CD14-positive monocyte (primary cell): ENCODE measurements at regions not wholly inside any gene's neighbourhood (a gene's known extent, or its start where the extent isn't known, plus 50 kb on each side); places are given as distances from the start of the nearest gene placed in this dataset.

ENCODE experiments used
- DNase-seq, 3 donors: peaks; one replicate each; pipeline ENCODE4 v3.0.0-alpha.2; 2011 to 2022
- H2AFZ ChIP-seq: 2 replicates; pipeline ENCODE4 v1.6.0; 2012; ENCODE audit warnings: mild to moderate bottlenecking, low read depth, low read length, inconsistent platforms; ENCODE audit not compliant: insufficient read depth, poor library complexity, severe bottlenecking
- H3K27ac ChIP-seq, 2 donors: 1 replicate in 1 of 2; 2 replicates in 1 of 2; pipeline ENCODE4 v1.5.1; 2012 to 2013; ENCODE audit warnings: low read length in 2 of 2, control low read depth in 1 of 2, inconsistent platforms in 1 of 2, low read depth in 1 of 2, mild to moderate bottlenecking in 1 of 2
- H3K27me3 ChIP-seq, 2 donors: one replicate each; pipeline versions ENCODE4 v1.6.0 to v1.6.1; 2011 to 2013; ENCODE audit warnings: low read length in 2 of 2; ENCODE audit not compliant: control insufficient read depth in 2 of 2, insufficient read depth in 2 of 2
- H3K36me3 ChIP-seq, 2 donors: replicated peaks in 1 of 2; 1 replicate in 1 of 2; 2 replicates in 1 of 2; pipeline versions ENCODE4 v1.5.1 to v1.6.1; 2012 to 2013; ENCODE audit warnings: low read length in 2 of 2, control low read depth in 1 of 2, inconsistent platforms in 1 of 2, mild to moderate bottlenecking in 1 of 2; ENCODE audit not compliant: insufficient read depth in 2 of 2, control insufficient read depth in 1 of 2
- H3K4me1 ChIP-seq, 2 donors: 1 replicate in 1 of 2; 2 replicates in 1 of 2; pipeline versions ENCODE4 v1.5.1 to v1.6.1; 2012 to 2013; ENCODE audit warnings: low read length in 2 of 2, control low read depth in 1 of 2, inconsistent platforms in 1 of 2, mild to moderate bottlenecking in 1 of 2, moderate library complexity in 1 of 2; ENCODE audit not compliant: insufficient read depth in 2 of 2, control insufficient read depth in 1 of 2
- H3K4me2 ChIP-seq: replicated peaks from 2 replicates; pipeline ENCODE3; 2012; ENCODE audit warnings: low read length, moderate library complexity, mild to moderate bottlenecking; ENCODE audit not compliant: poor library complexity, severe bottlenecking; ENCODE audit errors: extremely low read depth
- H3K4me3 ChIP-seq, 3 experiments: fragments of 200-600 bp in 1 of 3; sonication (generic) in 1 of 3; replicated peaks in 1 of 3; 1 replicate in 2 of 3; 2 replicates in 1 of 3; pipeline ENCODE4 v1.5.1; 2011 to 2013; ENCODE audit warnings: low read length in 3 of 3, mild to moderate bottlenecking in 3 of 3, control low read depth in 2 of 3, low read depth in 2 of 3, inconsistent platforms in 1 of 3, moderate library complexity in 1 of 3
- H3K79me2 ChIP-seq: 2 replicates; pipeline ENCODE4 v1.6.0; 2012; ENCODE audit warnings: mild to moderate bottlenecking, control low read depth, inconsistent platforms, low read length, moderate library complexity; ENCODE audit not compliant: insufficient read depth
- H3K9ac ChIP-seq: 2 replicates; pipeline ENCODE4 v1.6.0; 2017; ENCODE audit warnings: low read length, mild to moderate bottlenecking; ENCODE audit not compliant: insufficient read depth, poor library complexity, severe bottlenecking
- H3K9me3 ChIP-seq, 2 donors: replicated peaks in 1 of 2; 1 replicate in 1 of 2; 2 replicates in 1 of 2; pipeline versions ENCODE4 v1.5.1 to v1.6.1; 2012 to 2013; ENCODE audit warnings: low read length in 2 of 2, control low read depth in 1 of 2; ENCODE audit not compliant: control insufficient read depth in 1 of 2, insufficient read depth in 1 of 2
- H4K20me1 ChIP-seq: 2 replicates; pipeline ENCODE4 v1.6.0; 2012; ENCODE audit warnings: mild to moderate bottlenecking, low read length, control low read depth, moderate library complexity; ENCODE audit not compliant: insufficient read depth
- H3K27ac Mint-ChIP-seq, 7 donors: one replicate each; pipeline ENCODE4 v1.8.0; 2020; ENCODE audit warnings: mild to moderate bottlenecking in 7 of 7, mixed read lengths in 7 of 7, moderate library complexity in 6 of 7, inconsistent platforms in 2 of 7
- H3K27me3 Mint-ChIP-seq, 3 donors: one replicate each; pipeline ENCODE4 v1.8.0; 2021 to 2022; ENCODE audit warnings: low read depth in 3 of 3, mild to moderate bottlenecking in 3 of 3, mixed read lengths in 3 of 3, moderate library complexity in 3 of 3, inconsistent platforms in 1 of 3
- H3K36me3 Mint-ChIP-seq, 2 donors: one replicate each; pipeline ENCODE4 v1.8.0; 2020; ENCODE audit warnings: mixed read lengths in 2 of 2, inconsistent platforms in 1 of 2, mild to moderate bottlenecking in 1 of 2
- H3K4me1 Mint-ChIP-seq: one replicate; pipeline ENCODE4 v1.8.0; 2020; ENCODE audit warnings: mild to moderate bottlenecking, mixed read lengths
- H3K4me3 Mint-ChIP-seq, 2 donors: one replicate each; pipeline ENCODE4 v1.8.0; 2020; ENCODE audit warnings: mild to moderate bottlenecking in 2 of 2, mixed read lengths in 2 of 2, moderate library complexity in 1 of 2
- H3K9me3 Mint-ChIP-seq, 7 donors: one replicate each; pipeline ENCODE4 v1.8.0; 2020 to 2022; ENCODE audit warnings: mixed read lengths in 7 of 7, mild to moderate bottlenecking in 6 of 7, moderate library complexity in 6 of 7, inconsistent platforms in 2 of 7
- CTCF ChIP-seq: fragments of 200-600 bp; IDR thresholded peaks from one replicate; pipeline ENCODE4 v1.8.0; 2022; ENCODE audit warnings: antibody characterized with exemption, mild to moderate bottlenecking
- WGBS: methylation state at CpG from one replicate; pipeline ENCODE4 v1.1.5; 2013; ENCODE audit warnings: missing lambda C conversion rate; ENCODE audit not compliant: insufficient coverage; 5-methylcytosine and 5-hydroxymethylcytosine counted together
- intact Hi-C, 2 donors: fragments of 100-400 bp; cut with micrococcal nuclease; formaldehyde crosslinking; loops; one replicate each; pipeline versions ENCODE4 v1.15.0 to v1.15.1; 2023

- Histone ChIP-seq H3K4me3 (no peak overlapping the region), H4K20me1 (no peaks in the 10 kb centered on the region), H2AFZ (no peak overlapping the region), H3K27ac (no peak overlapping the region), H3K79me2 (no peaks in the 10 kb centered on the region), H3K4me1 (no peaks in the 10 kb centered on the region), H3K9me3 (no peaks in the 10 kb centered on the region), H3K27me3 (no peaks in the 10 kb centered on the region), H3K4me2 (no peak overlapping the region), H3K9ac (no peak overlapping the region), H3K36me3 (no peaks in the 10 kb centered on the region)
- peaks cover 0 to 11% (median 5%) of the 10 kb centered on the region in 7 donors for H3K9me3 Mint-ChIP-seq
- H3K27ac Mint-ChIP-seq = no peak overlapping the region
- intact Hi-C loops = no loop called here
- no peaks in the 10 kb centered on the region for H3K36me3 Mint-ChIP-seq
- no peak for TF ChIP-seq CTCF
- WGBS = 100% methylated on average over 4 of the region's 4 CpGs
- H3K27me3 Mint-ChIP-seq = peaks cover 4 to 9% (median 6%) of the 10 kb centered on the region in 3 donors
- no peak for DNase-seq
- no peak overlapping the region for H3K4me3 Mint-ChIP-seq
- no peaks in the 10 kb centered on the region for H3K4me1 Mint-ChIP-seq
These were observed 87.9 kb upstream of the WASF3 start for GRCh38 chr13:26469602-26470001.

- Mint-ChIP-seq H3K36me3 (no peaks in the 10 kb centered on the region), H3K9me3 (peaks cover 0 to 7% (median 0%) of the 10 kb centered on the region in 7 donors), H3K27me3 (peaks cover 5 to 9% (median 9%) of the 10 kb centered on the region in 3 donors), H3K4me1 (peaks cover 7% of the 10 kb centered on the region), H3K27ac (no peak overlapping the region), H3K4me3 (no peak overlapping the region)
- Histone ChIP-seq H4K20me1 (no peaks in the 10 kb centered on the region), H2AFZ (no peak overlapping the region), H3K4me3 (no peak overlapping the region), H3K4me1 (no peaks in the 10 kb centered on the region), H3K4me2 (no peak overlapping the region), H3K9me3 (no peaks in the 10 kb centered on the region), H3K27me3 (no peaks in the 10 kb centered on the region), H3K79me2 (no peaks in the 10 kb centered on the region), H3K36me3 (no peaks in the 10 kb centered on the region), H3K9ac (no peak overlapping the region), H3K27ac (no peak overlapping the region)
- DNase-seq = no peak
- intact Hi-C loops = no loop called here
- TF ChIP-seq CTCF = no peak
- WGBS = 94% methylated on average over 8 of the region's 8 CpGs
These were observed 85.7 kb upstream of the WASF3 start for GRCh38 chr13:26471807-26472206.
